Activated CD4-positive, alpha-beta T cell treated with anti-CD3 and anti-CD28 coated beads for 48 hours (primary cell): ENCODE measurements at regions not wholly inside any gene's neighbourhood (a gene's known extent, or its start where the extent isn't known, plus 50 kb on each side); places are given as distances from the start of the nearest gene placed in this dataset.
"Not testable (repeated sequence)": the region's sequence is repeated elsewhere in the genome, so short reads cannot be mapped to it uniquely, and the experiment has no call there.

Experiments used
- DNase-seq: peaks from one replicate; pipeline ENCODE4 v3.0.0-alpha.2; 2020

GRCh38 chr1:200316148-200316803, 93.6 kb downstream of the ZNF281 start:
- DNase-seq = no peak

- no peak for DNase-seq
Observed at GRCh38 chr1:200314085-200314750, 95.6 kb downstream of the ZNF281 start.

GRCh38 chr1:200311256-200311655, 98.6 kb downstream of the ZNF281 start:
- no peak for DNase-seq

- DNase-seq = no peak
Observed at GRCh38 chr1:200310824-200311223, 99.0 kb downstream of the ZNF281 start.

- DNase-seq = no peak
Observed at GRCh38 chr1:200307755-200308066, 102.1 kb downstream of the ZNF281 start.

- DNase-seq = peak; percentile 16
Observed at GRCh38 chr1:200306944-200307754, 102.7 kb downstream of the ZNF281 start.

- DNase-seq = no peak
Observed at GRCh38 chr1:200305806-200306205, 104.0 kb downstream of the ZNF281 start.

- DNase-seq = no peak
Observed at GRCh38 chr1:200304171-200304570, 105.7 kb downstream of the ZNF281 start.

GRCh38 chr1:200302921-200303290, 106.9 kb downstream of the ZNF281 start:
- no peak for DNase-seq

GRCh38 chr1:200302192-200302920, 107.5 kb downstream of the ZNF281 start:
- peak; percentile 59 for DNase-seq

- DNase-seq = no peak
Observed at GRCh38 chr1:200301152-200301551, 108.7 kb downstream of the ZNF281 start.

- no peak for DNase-seq
Observed at GRCh38 chr1:200299571-200299970, 110.3 kb downstream of the ZNF281 start.

GRCh38 chr1:200298242-200298641, 111.6 kb downstream of the ZNF281 start:
- DNase-seq = no peak

- DNase-seq = no peak
Observed at GRCh38 chr1:200296091-200296661, 113.7 kb downstream of the ZNF281 start.

- no peak for DNase-seq
Observed at GRCh38 chr1:200294241-200294640, 115.6 kb downstream of the ZNF281 start.

GRCh38 chr1:200292699-200293098, 117.1 kb downstream of the ZNF281 start:
- no peak for DNase-seq

GRCh38 chr1:200291106-200291505, 118.7 kb downstream of the ZNF281 start:
- no peak for DNase-seq

- DNase-seq = peak; percentile 5
Observed at GRCh38 chr1:200290010-200290685, 119.7 kb downstream of the ZNF281 start.

- DNase-seq = no peak
Observed at GRCh38 chr1:200288226-200288625, 121.6 kb downstream of the ZNF281 start.

GRCh38 chr1:200284236-200284635, 125.6 kb downstream of the ZNF281 start:
- not testable (repeated sequence) for DNase-seq

GRCh38 chr1:200282497-200283122, 127.2 kb downstream of the ZNF281 start:
- DNase-seq = no peak
